HEK293T (cell line): ENCODE measurements at regions not wholly inside any gene's neighbourhood (a gene's known extent, or its start where the extent isn't known, plus 50 kb on each side); places are given as distances from the start of the nearest gene placed in this dataset.

Experiments
- HDGF ChIP-seq: fragments of 450-650 bp; IDR thresholded peaks from 2 replicates; pipeline ENCODE4 v1.6.1; 2017; ENCODE audit warnings: antibody characterized with exemption, borderline replicate concordance
- NFRKB ChIP-seq: fragments of 450-650 bp; IDR thresholded peaks from 2 replicates; pipeline ENCODE4 v1.6.1; 2016; ENCODE audit warnings: mild to moderate bottlenecking, moderate library complexity
- SP1 ChIP-seq: fragments of 450-650 bp; IDR thresholded peaks from 2 replicates; pipeline ENCODE4 v1.6.1; 2017

DNA sequence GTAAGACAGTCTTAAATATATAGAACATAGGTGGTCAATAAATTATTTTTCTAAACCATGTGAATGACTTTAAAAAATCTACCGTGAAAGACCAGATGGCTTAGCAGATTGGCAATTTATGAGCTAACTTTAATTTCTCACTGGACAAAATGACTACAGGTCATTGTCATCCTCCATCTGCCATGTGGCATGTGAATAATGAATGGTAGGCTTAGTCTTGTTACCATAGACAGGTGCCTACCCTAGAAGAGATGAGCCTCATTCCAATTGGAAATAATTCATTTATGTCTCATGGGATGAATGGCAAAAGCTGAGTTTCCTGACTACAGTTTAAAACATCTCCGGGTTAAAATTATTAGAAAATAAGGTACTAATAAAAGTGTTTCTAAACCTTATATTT, 1043.3 kb downstream of the FAT4 start:
- TF ChIP-seq HDGF (no peak), NFRKB (no peak), SP1 (no peak)
